HUES48 (cell line): ENCODE measurements at regions not wholly inside any gene's neighbourhood (a gene's known extent, or its start where the extent isn't known, plus 50 kb on each side); places are given as distances from the start of the nearest gene placed in this dataset.
"Not testable (repeated sequence)": the region's sequence is repeated elsewhere in the genome, so short reads cannot be mapped to it uniquely, and the experiment has no call there.

Source experiments
- H3K27ac ChIP-seq: one replicate; pipeline ENCODE4 v1.7.0; 2013; ENCODE audit warnings: low read depth, low read length, inconsistent platforms
- H3K27me3 ChIP-seq: 2 replicates; pipeline ENCODE4 v1.6.1; 2013; ENCODE audit warnings: mild to moderate bottlenecking, low read length; ENCODE audit not compliant: control insufficient read depth, insufficient read depth
- H3K36me3 ChIP-seq: 2 replicates; pipeline ENCODE4 v1.6.1; 2013; ENCODE audit warnings: low read length; ENCODE audit not compliant: control insufficient read depth, insufficient read depth
- H3K4me1 ChIP-seq: 2 replicates; pipeline ENCODE4 v1.6.1; 2013; ENCODE audit warnings: mild to moderate bottlenecking, low read length; ENCODE audit not compliant: control insufficient read depth, insufficient read depth
- H3K4me3 ChIP-seq: 2 replicates; pipeline ENCODE4 v1.5.1; 2013; ENCODE audit warnings: mild to moderate bottlenecking, low read depth, low read length
- H3K9ac ChIP-seq: 2 replicates; pipeline ENCODE4 v1.6.1; 2013; ENCODE audit warnings: mild to moderate bottlenecking, low read depth, low read length, moderate library complexity
- H3K9me3 ChIP-seq: 2 replicates; pipeline ENCODE4 v1.6.1; 2013; ENCODE audit warnings: low read length; ENCODE audit not compliant: control insufficient read depth, insufficient read depth

DNA sequence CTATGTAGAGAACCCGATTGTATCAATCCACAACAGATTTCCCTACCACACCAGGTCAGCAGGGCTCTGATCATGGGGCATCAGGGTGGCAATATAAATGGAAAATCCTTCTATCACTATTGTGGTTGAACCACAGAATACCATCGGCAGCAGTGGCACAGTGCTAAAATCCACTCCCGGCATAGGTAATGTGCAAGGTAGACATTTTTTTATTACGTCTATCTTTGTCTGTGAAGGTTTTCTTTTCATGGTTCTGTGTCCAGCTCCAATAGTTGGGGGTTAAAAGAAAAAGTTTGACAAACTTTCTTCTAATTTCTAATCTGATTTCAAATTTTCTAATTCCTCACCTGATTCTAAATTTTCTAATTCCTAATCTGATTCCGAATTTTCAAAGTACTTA lies 302.7 kb upstream of the PREP start:
- Histone ChIP-seq H3K27ac (no peak overlapping the region), H3K4me1 (no peaks in the 10 kb centered on the region), H3K4me3 (no peak overlapping the region), H3K9ac (no peak overlapping the region), H3K27me3 (no peaks in the 10 kb centered on the region), H3K36me3 (no peaks in the 10 kb centered on the region), H3K9me3 (peaks cover 4% of the 10 kb centered on the region; the same call in 1 of the 2 replicates)

DNA sequence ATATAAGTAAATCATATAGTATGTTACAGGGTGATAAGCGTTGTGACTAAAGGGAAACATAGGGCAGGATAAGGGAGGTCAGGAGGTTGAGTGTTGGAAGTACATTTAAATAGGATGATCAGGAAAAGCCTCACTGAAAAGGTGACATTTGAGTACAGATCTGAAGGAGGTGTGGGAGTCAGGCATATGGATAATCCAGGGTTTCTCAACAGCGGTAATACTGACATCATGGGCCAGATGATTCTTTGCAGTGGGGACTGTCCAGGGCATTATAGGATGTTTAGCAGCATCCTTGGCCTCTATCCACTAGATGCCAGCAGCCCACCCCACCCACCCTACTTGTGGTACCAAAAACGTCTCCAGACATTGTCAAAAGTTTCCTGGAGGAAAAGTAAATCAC lies 292.6 kb upstream of the PREP start:
- Histone ChIP-seq H3K4me1 (peaks cover 19% of the 10 kb centered on the region), H3K9me3 (no peaks in the 10 kb centered on the region), H3K27ac (no peak overlapping the region), H3K4me3 (no peak overlapping the region), H3K9ac (no peak overlapping the region), H3K36me3 (no peaks in the 10 kb centered on the region), H3K27me3 (no peaks in the 10 kb centered on the region)

- Histone ChIP-seq H3K36me3 (no peaks in the 10 kb centered on the region), H3K4me1 (peaks cover 10% of the 10 kb centered on the region), H3K27me3 (no peaks in the 10 kb centered on the region), H3K27ac (no peak overlapping the region), H3K9me3 (peaks cover 8% of the 10 kb centered on the region; the same call in 1 of the 2 replicates), H3K4me3 (no peak overlapping the region), H3K9ac (no peak overlapping the region)
Observed at GRCh38 chr6:105692613-105693215, 289.8 kb upstream of the PREP start.

GRCh38 chr6:105691971-105692370 lies 289.1 kb upstream of the PREP start:
- Histone ChIP-seq H3K36me3 (no peaks in the 10 kb centered on the region), H3K4me1 (peaks cover 3% of the 10 kb centered on the region), H3K27ac (no peak overlapping the region), H3K4me3 (no peak overlapping the region), H3K9ac (no peak overlapping the region), H3K9me3 (peaks cover 16% of the 10 kb centered on the region; the same call in 1 of the 2 replicates), H3K27me3 (no peaks in the 10 kb centered on the region)

DNA sequence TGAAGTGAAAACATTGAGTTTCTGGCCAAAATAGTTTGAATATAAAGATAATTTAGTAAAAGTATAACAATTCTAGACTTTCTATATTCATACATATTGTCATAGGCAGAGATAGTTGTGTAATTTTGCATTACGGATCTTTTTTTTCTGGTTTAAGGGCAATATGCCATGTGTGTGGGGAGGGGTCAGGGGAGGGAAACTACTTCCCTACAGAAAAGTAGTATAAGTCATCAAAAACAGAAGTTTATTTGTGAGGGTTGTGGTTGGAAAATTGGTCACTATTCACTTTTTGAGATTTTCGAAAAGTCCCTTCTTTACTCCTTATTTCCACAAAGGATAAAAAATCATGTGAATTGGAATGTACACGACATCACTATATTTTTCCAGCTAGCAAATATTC lies 288.2 kb upstream of the PREP start:
- Histone ChIP-seq H3K27me3 (no peaks in the 10 kb centered on the region), H3K9ac (no peak overlapping the region), H3K4me3 (no peak overlapping the region), H3K36me3 (no peaks in the 10 kb centered on the region), H3K4me1 (no peaks in the 10 kb centered on the region), H3K27ac (no peak overlapping the region), H3K9me3 (peaks cover 24% of the 10 kb centered on the region; the same call in 1 of the 2 replicates)

- Histone ChIP-seq H3K4me1 (no peaks in the 10 kb centered on the region), H3K27me3 (no peaks in the 10 kb centered on the region), H3K9me3 (peaks cover 24% of the 10 kb centered on the region; the same call in 1 of the 2 replicates), H3K27ac (no peak overlapping the region), H3K36me3 (no peaks in the 10 kb centered on the region), H3K4me3 (no peak overlapping the region), H3K9ac (no peak overlapping the region)
Observed at GRCh38 chr6:105688573-105688972, 285.7 kb upstream of the PREP start.

DNA sequence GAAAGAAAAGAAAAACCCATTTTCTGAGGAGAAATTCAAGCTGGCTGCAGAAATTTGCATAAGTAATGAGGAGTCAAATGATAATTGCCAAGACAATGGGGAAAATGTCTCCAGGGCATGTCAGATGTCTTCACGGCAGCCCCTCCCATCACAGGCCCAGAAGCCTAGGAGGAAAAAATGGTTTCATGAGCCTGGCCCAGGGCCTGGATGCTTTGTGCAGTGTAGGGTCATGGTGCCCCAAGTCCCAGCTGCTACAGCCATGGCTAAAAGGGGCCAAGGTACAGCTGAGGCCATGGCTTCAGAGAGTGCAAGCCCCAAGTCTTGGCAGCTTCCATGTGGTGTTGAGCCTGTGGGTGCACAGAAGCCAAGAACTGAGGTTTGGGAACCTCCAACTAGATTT lies 283.9 kb upstream of the PREP start:
- H3K27ac ChIP-seq, H3K27me3 ChIP-seq: not testable (repeated sequence)

GRCh38 chr6:105681061-105681460 lies 278.2 kb upstream of the PREP start:
- H3K27me3 ChIP-seq = no peaks in the 10 kb centered on the region
- no peak overlapping the region for H3K9ac ChIP-seq
- no peaks in the 10 kb centered on the region for H3K9me3 ChIP-seq
- H3K4me1 ChIP-seq = no peaks in the 10 kb centered on the region
- H3K4me3 ChIP-seq = no peak overlapping the region
- H3K36me3 ChIP-seq = no peaks in the 10 kb centered on the region
- no peak overlapping the region for H3K27ac ChIP-seq

More for the DNA sequence above, 283.9 kb upstream of the PREP start:
- H3K9me3 ChIP-seq = peaks cover 24% of the 10 kb centered on the region; the same call in 1 of the 2 replicates
- H3K4me3 ChIP-seq, H3K9ac ChIP-seq, H3K4me1 ChIP-seq, H3K36me3 ChIP-seq: not testable (repeated sequence)

DNA sequence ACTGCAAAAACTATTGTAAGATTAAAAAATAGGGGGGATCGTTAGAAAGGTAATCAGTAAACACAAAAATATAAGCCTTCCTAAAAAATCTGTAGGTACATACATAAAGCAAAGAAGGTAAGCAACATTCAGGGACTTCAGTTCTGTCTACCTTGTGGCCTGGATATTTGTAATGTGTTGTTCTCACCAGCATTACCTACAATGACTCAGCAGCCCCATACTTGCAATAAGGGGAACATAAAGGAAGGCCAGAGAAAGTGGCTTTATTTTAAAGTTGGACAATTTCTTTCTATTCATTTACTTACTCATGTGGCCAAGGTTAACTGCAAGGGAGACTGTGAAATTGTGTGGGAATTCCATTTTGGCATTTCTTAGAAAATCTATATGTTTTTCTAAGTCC lies 277.2 kb upstream of the PREP start:
- no peak overlapping the region for H3K9ac ChIP-seq
- no peaks in the 10 kb centered on the region for H3K36me3 ChIP-seq
- no peak overlapping the region for H3K4me3 ChIP-seq
- H3K27ac ChIP-seq = no peak overlapping the region
- no peaks in the 10 kb centered on the region for H3K9me3 ChIP-seq
- H3K27me3 ChIP-seq = no peaks in the 10 kb centered on the region
- no peaks in the 10 kb centered on the region for H3K4me1 ChIP-seq

GRCh38 chr6:105678516-105678915 lies 275.6 kb upstream of the PREP start:
- Histone ChIP-seq H3K9me3 (no peaks in the 10 kb centered on the region), H3K9ac (no peak overlapping the region), H3K27me3 (no peaks in the 10 kb centered on the region), H3K27ac (no peak overlapping the region), H3K36me3 (no peaks in the 10 kb centered on the region), H3K4me1 (no peaks in the 10 kb centered on the region), H3K4me3 (no peak overlapping the region)

- H3K9me3 ChIP-seq = no peaks in the 10 kb centered on the region
- no peaks in the 10 kb centered on the region for H3K27me3 ChIP-seq
- no peaks in the 10 kb centered on the region for H3K4me1 ChIP-seq
- H3K27ac ChIP-seq = no peak overlapping the region
- no peak overlapping the region for H3K4me3 ChIP-seq
- H3K36me3 ChIP-seq = no peaks in the 10 kb centered on the region
- no peak overlapping the region for H3K9ac ChIP-seq
Observed at GRCh38 chr6:105677671-105678475, 275.0 kb upstream of the PREP start.
